DND-41 (cell line): ENCODE measurements at regions not wholly inside any gene's neighbourhood (a gene's known extent, or its start where the extent isn't known, plus 50 kb on each side); places are given as distances from the start of the nearest gene placed in this dataset.

Experiments
- ATAC-seq: fragments of 200-7000 bp; cut with Tn5 transposase; 3 replicates; pipeline ENCODE4 v1.9.1; 2021; ENCODE audit warnings: low read depth; ENCODE audit not compliant: insufficient read depth
- DNase-seq: peaks from one replicate; pipeline ENCODE4 v3.0.0-alpha.2; 2020
- H2AFZ ChIP-seq: 2 replicates; pipeline ENCODE4 v1.6.0; 2012; ENCODE audit warnings: low read depth, low read length
- H3K27ac ChIP-seq: 2 replicates; pipeline ENCODE4 v1.5.1; 2012; ENCODE audit warnings: low read length, inconsistent platforms
- H3K27me3 ChIP-seq: fragments of 200-600 bp; sonication (generic); 2 replicates; pipeline ENCODE4 v1.6.0; 2012; ENCODE audit warnings: low read length, mild to moderate bottlenecking, inconsistent platforms; ENCODE audit not compliant: insufficient read depth, poor library complexity
- H3K36me3 ChIP-seq: 2 replicates; pipeline ENCODE4 v1.5.1; 2012; ENCODE audit warnings: low read length, inconsistent platforms; ENCODE audit not compliant: insufficient read depth
- H3K4me1 ChIP-seq: 2 replicates; pipeline ENCODE4 v1.5.1; 2012; ENCODE audit warnings: mild to moderate bottlenecking, low read length; ENCODE audit not compliant: insufficient read depth
- H3K4me2 ChIP-seq: 2 replicates; pipeline ENCODE4 v1.6.0; 2012; ENCODE audit warnings: mild to moderate bottlenecking, moderate library complexity, low read length, inconsistent platforms; ENCODE audit not compliant: insufficient read depth
- H3K4me3 ChIP-seq, 2 experiments: fragments of 200-600 bp in 1 of 2; shearing (Covaris generic) in 1 of 2; 2 replicates each; pipeline ENCODE4 v1.5.1; 2012 to 2016; ENCODE audit warnings: inconsistent platforms in 2 of 2, low read length in 2 of 2, mild to moderate bottlenecking in 2 of 2, low read depth in 1 of 2, moderate library complexity in 1 of 2
- H3K79me2 ChIP-seq: 2 replicates; pipeline ENCODE4 v1.6.0; 2012; ENCODE audit warnings: low read length, inconsistent platforms; ENCODE audit not compliant: insufficient read depth
- H3K9ac ChIP-seq: 2 replicates; pipeline ENCODE4 v1.6.0; 2012; ENCODE audit warnings: low read depth, mild to moderate bottlenecking, inconsistent platforms, low read length, moderate library complexity
- H3K9me3 ChIP-seq: 2 replicates; pipeline ENCODE4 v1.5.1; 2012; ENCODE audit warnings: low read length, moderate library complexity, mild to moderate bottlenecking, inconsistent platforms; ENCODE audit not compliant: insufficient read depth, severe bottlenecking
- H4K20me1 ChIP-seq: 2 replicates; pipeline ENCODE4 v1.6.0; 2012; ENCODE audit warnings: low read length; ENCODE audit not compliant: insufficient read depth
- EZH2 ChIP-seq: IDR thresholded peaks from 3 replicates; pipeline ENCODE4 v1.6.1; 2012; ENCODE audit warnings: borderline replicate concordance, low read depth, mild to moderate bottlenecking, moderate library complexity, low read length, inconsistent platforms; ENCODE audit not compliant: severe bottlenecking
- TF ChIP-seq, protein P1 (sequence below): IDR thresholded peaks from 2 replicates; pipeline ENCODE4 v1.5.1; 2012; ENCODE audit warnings: borderline replicate concordance, low read length, moderate library complexity, mild to moderate bottlenecking; ENCODE audit not compliant: poor library complexity, severe bottlenecking; ENCODE audit errors: extremely low read depth

DNA sequence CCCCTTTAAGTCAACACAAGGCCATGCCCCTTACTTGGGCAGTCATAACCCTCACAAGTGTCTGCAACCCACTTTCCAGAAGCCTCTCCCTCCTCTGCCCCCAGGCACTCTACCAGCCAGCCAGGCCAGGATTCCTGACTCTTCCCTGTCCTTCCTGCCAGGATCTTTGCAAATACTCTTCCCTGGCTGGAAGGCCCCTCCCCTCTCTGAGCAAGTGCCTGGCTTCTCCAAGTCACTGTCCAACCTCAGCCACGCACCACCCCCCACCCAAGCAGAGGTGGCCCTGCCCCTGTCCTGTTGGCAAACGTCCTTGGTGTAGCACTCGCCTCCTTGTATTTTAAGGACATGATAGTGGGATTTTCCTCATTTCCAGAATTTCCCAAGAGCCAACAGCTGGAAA lies 54.7 kb upstream of the USP3 start:
- H3K4me2 ChIP-seq, result no peak overlapping the region

DNA sequence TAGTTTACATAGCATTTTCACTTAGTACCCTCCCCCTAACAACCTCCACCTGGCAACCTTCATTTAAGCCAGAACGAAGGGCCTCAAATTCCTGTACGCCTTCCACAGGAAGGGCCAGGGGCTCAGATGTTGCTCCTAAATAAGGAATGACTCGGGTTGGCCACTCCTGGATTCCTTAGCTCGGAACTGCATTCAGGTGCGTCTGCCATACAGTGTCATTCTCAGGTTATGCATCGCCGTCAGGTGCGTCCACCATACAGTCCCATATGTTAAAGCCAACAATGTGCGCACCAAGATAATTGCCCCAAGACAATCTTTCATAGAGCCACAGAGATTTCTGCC lies 53.5 kb upstream of the USP3 start:
- Histone ChIP-seq H2AFZ (no peak overlapping the region), H3K27me3 (no peaks in the 10 kb centered on the region), H3K4me1 (no peaks in the 10 kb centered on the region), H3K79me2 (no peaks in the 10 kb centered on the region), H3K36me3 (no peaks in the 10 kb centered on the region), H3K4me3 (no peak overlapping the region), H3K9ac (no peak overlapping the region), H3K9me3 (no peaks in the 10 kb centered on the region), H3K27ac (no peak overlapping the region), H3K4me2 (no peak overlapping the region), H4K20me1 (no peaks in the 10 kb centered on the region)
- no peak for DNase-seq
- ATAC-seq, result no peak
- TF ChIP-seq, protein P1, sequence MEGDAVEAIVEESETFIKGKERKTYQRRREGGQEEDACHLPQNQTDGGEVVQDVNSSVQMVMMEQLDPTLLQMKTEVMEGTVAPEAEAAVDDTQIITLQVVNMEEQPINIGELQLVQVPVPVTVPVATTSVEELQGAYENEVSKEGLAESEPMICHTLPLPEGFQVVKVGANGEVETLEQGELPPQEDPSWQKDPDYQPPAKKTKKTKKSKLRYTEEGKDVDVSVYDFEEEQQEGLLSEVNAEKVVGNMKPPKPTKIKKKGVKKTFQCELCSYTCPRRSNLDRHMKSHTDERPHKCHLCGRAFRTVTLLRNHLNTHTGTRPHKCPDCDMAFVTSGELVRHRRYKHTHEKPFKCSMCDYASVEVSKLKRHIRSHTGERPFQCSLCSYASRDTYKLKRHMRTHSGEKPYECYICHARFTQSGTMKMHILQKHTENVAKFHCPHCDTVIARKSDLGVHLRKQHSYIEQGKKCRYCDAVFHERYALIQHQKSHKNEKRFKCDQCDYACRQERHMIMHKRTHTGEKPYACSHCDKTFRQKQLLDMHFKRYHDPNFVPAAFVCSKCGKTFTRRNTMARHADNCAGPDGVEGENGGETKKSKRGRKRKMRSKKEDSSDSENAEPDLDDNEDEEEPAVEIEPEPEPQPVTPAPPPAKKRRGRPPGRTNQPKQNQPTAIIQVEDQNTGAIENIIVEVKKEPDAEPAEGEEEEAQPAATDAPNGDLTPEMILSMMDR, result no peak
- no peak for TF ChIP-seq EZH2

More for the DNA sequence above, 54.7 kb upstream of the USP3 start:
- Histone ChIP-seq H3K9ac (no peak overlapping the region), H3K27ac (no peak overlapping the region), H3K4me1 (no peaks in the 10 kb centered on the region), H3K4me3 (no peak overlapping the region), H3K9me3 (no peaks in the 10 kb centered on the region), H2AFZ (no peak overlapping the region), H3K36me3 (no peaks in the 10 kb centered on the region), H4K20me1 (no peaks in the 10 kb centered on the region), H3K79me2 (no peaks in the 10 kb centered on the region), H3K27me3 (no peaks in the 10 kb centered on the region)
- ATAC-seq (no peak), DNase-seq (no peak)
- TF ChIP-seq EZH2, result no peak
- TF ChIP-seq, protein P1, result no peak

DNA sequence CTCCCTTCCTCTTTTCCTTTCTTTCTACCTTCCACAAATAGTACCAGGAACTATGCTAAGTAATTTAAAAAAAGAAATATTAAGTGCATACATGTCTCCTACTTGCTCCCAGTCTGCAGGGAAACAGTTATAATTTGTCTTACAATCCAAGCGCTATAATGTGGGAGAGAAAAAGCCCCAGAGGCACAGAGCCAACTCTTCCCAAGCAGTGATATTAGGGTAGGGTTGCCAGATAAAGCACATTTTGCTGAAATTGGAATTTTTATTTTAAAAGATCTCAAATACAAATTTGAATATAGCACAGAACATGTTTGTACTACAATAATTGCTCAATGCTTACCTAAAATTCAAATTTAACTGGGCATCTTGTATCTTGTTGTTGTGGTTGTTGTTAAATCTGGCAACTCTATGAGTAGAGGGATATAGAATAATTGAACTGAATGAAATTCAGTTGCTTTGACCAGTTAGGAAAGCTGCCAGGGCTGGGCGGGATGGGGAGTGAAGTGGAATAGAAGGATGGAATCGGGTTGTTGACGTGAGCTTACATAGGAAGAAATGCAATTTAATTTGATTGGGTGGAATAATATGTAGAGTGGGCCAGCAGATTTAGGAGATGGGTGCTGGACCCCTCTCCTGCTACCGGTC lies 52.6 kb upstream of the USP3 start:
- Histone ChIP-seq H3K9me3 (no peaks in the 10 kb centered on the region), H3K9ac (no peak overlapping the region), H3K36me3 (no peaks in the 10 kb centered on the region), H3K4me2 (no peak overlapping the region), H4K20me1 (no peaks in the 10 kb centered on the region), H3K27ac (no peak overlapping the region), H3K4me1 (no peaks in the 10 kb centered on the region), H2AFZ (no peak overlapping the region), H3K79me2 (no peaks in the 10 kb centered on the region), H3K27me3 (no peaks in the 10 kb centered on the region), H3K4me3 (no peak overlapping the region)
- DNase-seq (no peak), ATAC-seq (no peak)
- TF ChIP-seq, protein P1, result no peak
- TF ChIP-seq EZH2, result no peak
